VCaP (cell line): ENCODE measurements at regions not wholly inside any gene's neighbourhood (a gene's known extent, or its start where the extent isn't known, plus 50 kb on each side); places are given as distances from the start of the nearest gene placed in this dataset.

Experiments used
- H3K27ac ChIP-seq: fragments of 450-650 bp; 2 replicates; pipeline ENCODE4 v1.5.1; 2017
- CTCF ChIP-seq: fragments of 450-650 bp; conservative IDR thresholded peaks from 2 replicates; pipeline ENCODE4 v1.5.1; 2017; ENCODE audit warnings: mild to moderate bottlenecking, moderate library complexity

- peak overlapping the region; percentile 14 for H3K27ac ChIP-seq
- no peak for TF ChIP-seq CTCF
Measured at GRCh38 chr4:124873361-124874171, 161.0 kb upstream of the ANKRD50 start.

- peak overlapping the region; percentile 14 for H3K27ac ChIP-seq
- no peak for TF ChIP-seq CTCF
Measured at GRCh38 chr4:124872659-124873058, 160.1 kb upstream of the ANKRD50 start.

GRCh38 chr4:124869961-124870495, 157.5 kb upstream of the ANKRD50 start:
- TF ChIP-seq CTCF, result no peak
- H3K27ac ChIP-seq, result no peak overlapping the region

GRCh38 chr4:124868495-124868894, 156.0 kb upstream of the ANKRD50 start:
- peak overlapping the region; percentile 19; the same call in 1 of the 2 replicates for H3K27ac ChIP-seq

GRCh38 chr4:124867536-124867935, 155.0 kb upstream of the ANKRD50 start:
- H3K27ac ChIP-seq, result peak overlapping the region; percentile 19; the same call in 1 of the 2 replicates
- no peak for TF ChIP-seq CTCF

More at GRCh38 chr4:124868495-124868894, 156.0 kb upstream of the ANKRD50 start:
- TF ChIP-seq CTCF, result no peak

- H3K27ac ChIP-seq, result no peak overlapping the region
Measured at GRCh38 chr4:124866301-124866700, 153.8 kb upstream of the ANKRD50 start.

More at GRCh38 chr4:124866301-124866700, 153.8 kb upstream of the ANKRD50 start:
- TF ChIP-seq CTCF, result no peak
